Glutamatergic neuron (in vitro differentiated cells): ENCODE measurements at regions not wholly inside any gene's neighbourhood (a gene's known extent, or its start where the extent isn't known, plus 50 kb on each side); places are given as distances from the start of the nearest gene placed in this dataset.
"Not testable (repeated sequence)": the region's sequence is repeated elsewhere in the genome, so short reads cannot be mapped to it uniquely, and the experiment has no call there.

ENCODE experiments used
- DNase-seq: peaks from one replicate; pipeline ENCODE4 v3.0.0; 2022
- H3K27ac Mint-ChIP-seq: one replicate; pipeline ENCODE4 v1.8.0; 2020; ENCODE audit warnings: mild to moderate bottlenecking, mixed read lengths, inconsistent platforms; ENCODE audit not compliant: unreplicated experiment
- H3K27me3 Mint-ChIP-seq: one replicate; pipeline ENCODE4 v1.8.0; 2020; ENCODE audit warnings: mild to moderate bottlenecking, moderate library complexity, mixed read lengths, inconsistent platforms; ENCODE audit not compliant: unreplicated experiment
- H3K36me3 Mint-ChIP-seq: one replicate; pipeline ENCODE4 v1.8.0; 2020; ENCODE audit warnings: mild to moderate bottlenecking, mixed read lengths, inconsistent platforms; ENCODE audit not compliant: unreplicated experiment
- H3K4me1 Mint-ChIP-seq: one replicate; pipeline ENCODE4 v1.8.0; 2020; ENCODE audit warnings: mild to moderate bottlenecking, low read depth, mixed read lengths, inconsistent platforms; ENCODE audit not compliant: unreplicated experiment
- H3K4me3 Mint-ChIP-seq: one replicate; pipeline ENCODE4 v1.8.0; 2020; ENCODE audit warnings: mild to moderate bottlenecking, mixed read lengths, inconsistent platforms; ENCODE audit not compliant: unreplicated experiment
- H3K9me3 Mint-ChIP-seq: one replicate; pipeline ENCODE4 v1.8.0; 2020; ENCODE audit warnings: mild to moderate bottlenecking, moderate library complexity, mixed read lengths, inconsistent platforms; ENCODE audit not compliant: unreplicated experiment
- TF ChIP-seq, protein P1 (sequence below): fragments of 200-600 bp; sonication (generic); IDR thresholded peaks from one replicate; pipeline ENCODE4 v1.5.0; 2021; ENCODE audit not compliant: partially characterized antibody, unreplicated experiment

DNA sequence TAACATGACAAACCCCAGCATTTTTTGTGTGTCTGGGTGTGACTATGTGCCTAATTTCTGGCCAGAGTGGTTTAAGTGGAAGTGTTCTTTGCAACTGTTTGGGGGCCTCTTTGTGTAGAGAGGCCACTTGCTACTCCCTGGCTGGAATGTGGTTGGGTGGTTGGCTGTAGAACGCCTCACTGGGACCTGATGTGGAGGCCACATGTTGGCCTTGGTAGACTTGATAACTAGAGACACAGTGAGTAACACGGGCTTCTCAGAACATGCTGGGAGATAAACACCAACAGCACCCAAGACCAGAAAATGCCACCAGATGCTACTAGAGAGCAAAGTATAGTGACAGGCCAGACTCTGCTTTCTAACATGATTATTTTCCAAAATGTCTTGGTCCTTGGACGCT lies 111.2 kb upstream of the ZFP64 start:
- TF ChIP-seq, protein P1, sequence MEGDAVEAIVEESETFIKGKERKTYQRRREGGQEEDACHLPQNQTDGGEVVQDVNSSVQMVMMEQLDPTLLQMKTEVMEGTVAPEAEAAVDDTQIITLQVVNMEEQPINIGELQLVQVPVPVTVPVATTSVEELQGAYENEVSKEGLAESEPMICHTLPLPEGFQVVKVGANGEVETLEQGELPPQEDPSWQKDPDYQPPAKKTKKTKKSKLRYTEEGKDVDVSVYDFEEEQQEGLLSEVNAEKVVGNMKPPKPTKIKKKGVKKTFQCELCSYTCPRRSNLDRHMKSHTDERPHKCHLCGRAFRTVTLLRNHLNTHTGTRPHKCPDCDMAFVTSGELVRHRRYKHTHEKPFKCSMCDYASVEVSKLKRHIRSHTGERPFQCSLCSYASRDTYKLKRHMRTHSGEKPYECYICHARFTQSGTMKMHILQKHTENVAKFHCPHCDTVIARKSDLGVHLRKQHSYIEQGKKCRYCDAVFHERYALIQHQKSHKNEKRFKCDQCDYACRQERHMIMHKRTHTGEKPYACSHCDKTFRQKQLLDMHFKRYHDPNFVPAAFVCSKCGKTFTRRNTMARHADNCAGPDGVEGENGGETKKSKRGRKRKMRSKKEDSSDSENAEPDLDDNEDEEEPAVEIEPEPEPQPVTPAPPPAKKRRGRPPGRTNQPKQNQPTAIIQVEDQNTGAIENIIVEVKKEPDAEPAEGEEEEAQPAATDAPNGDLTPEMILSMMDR = no peak
- no peak for DNase-seq
- H3K4me3 Mint-ChIP-seq = no peak overlapping the region
- peak overlapping the region; percentile 69 for H3K27ac Mint-ChIP-seq
- no peaks in the 10 kb centered on the region for H3K27me3 Mint-ChIP-seq
- H3K4me1 Mint-ChIP-seq = peaks cover 15% of the 10 kb centered on the region
- H3K36me3 Mint-ChIP-seq = peaks cover 5% of the 10 kb centered on the region
- peaks cover 4% of the 10 kb centered on the region for H3K9me3 Mint-ChIP-seq

DNA sequence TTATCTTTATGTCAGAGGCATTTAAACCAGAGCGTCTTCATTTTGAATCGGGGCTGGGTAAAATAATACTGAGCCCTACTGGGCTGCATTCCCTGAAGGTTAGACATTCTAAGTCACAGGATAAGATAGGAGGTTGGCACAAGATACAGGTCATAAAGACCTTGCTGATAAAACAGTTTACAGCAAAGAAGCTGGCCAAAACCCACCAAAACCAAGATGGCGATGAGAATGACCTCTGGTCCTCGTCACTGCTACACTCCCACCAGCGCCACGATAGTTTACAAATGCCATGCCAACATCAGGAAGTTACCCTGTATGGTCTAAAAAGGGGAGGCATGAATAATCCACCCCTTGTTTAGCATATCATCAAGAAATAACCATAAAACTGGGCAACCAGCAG lies 110.5 kb upstream of the ZFP64 start:
- H3K36me3 Mint-ChIP-seq, DNase-seq, H3K4me3 Mint-ChIP-seq, H3K9me3 Mint-ChIP-seq, H3K27me3 Mint-ChIP-seq, H3K27ac Mint-ChIP-seq: not testable (repeated sequence)
- peaks cover 15% of the 10 kb centered on the region for H3K4me1 Mint-ChIP-seq

DNA sequence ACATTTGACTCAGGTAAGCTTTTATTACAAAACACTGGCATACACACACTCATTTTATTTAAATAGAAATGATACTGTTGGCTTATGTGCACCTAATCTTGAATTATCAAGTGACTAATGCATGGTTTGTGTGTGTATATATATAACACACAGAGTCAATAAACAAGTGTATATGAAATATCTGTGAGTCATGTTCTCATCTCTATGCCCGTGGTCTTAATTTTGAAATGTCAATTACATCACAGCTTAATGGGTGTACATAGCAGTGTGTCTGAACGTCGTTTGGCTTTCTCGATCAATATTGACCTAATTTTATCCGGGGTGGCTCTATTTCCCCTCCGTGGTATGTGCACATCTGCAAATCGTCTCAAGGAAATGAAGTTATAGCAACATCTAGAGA lies 104.0 kb upstream of the ZFP64 start:
- no peaks in the 10 kb centered on the region for H3K27me3 Mint-ChIP-seq
- no peak overlapping the region for H3K4me3 Mint-ChIP-seq
- DNase-seq = no peak
- H3K27ac Mint-ChIP-seq = no peak overlapping the region
- TF ChIP-seq, protein P1 = no peak
- H3K4me1 Mint-ChIP-seq = peaks cover 16% of the 10 kb centered on the region
- no peaks in the 10 kb centered on the region for H3K36me3 Mint-ChIP-seq
- peaks cover 3% of the 10 kb centered on the region for H3K9me3 Mint-ChIP-seq

DNA sequence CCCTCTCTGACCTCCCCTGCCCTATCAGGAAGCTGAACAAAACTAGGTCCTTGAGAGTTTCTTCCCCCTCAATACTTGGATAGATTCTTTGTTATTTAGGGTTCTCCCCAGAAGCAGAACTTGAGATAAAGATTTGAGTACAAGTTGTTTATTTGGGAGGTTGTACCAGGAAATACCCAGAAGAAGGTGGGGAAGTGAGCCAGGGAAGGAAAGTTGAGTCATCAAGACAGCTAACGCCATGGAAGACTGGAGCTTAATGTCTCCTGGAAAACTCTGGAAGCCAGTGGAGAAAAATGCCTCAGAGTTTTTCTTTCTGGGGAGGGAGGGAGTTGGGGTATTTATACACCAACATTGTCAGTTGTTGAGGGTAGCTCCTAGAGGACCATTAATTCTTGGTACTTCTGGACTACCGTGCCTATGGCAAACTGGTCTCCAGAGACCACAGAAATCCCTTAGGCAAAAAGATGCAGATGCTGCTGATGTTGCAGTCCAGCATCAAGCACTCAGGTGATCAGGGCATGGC lies 102.6 kb upstream of the ZFP64 start:
- Mint-ChIP-seq H3K4me3 (no peak overlapping the region), H3K36me3 (no peaks in the 10 kb centered on the region), H3K9me3 (peaks cover 3% of the 10 kb centered on the region), H3K4me1 (peaks cover 18% of the 10 kb centered on the region), H3K27me3 (no peaks in the 10 kb centered on the region), H3K27ac (no peak overlapping the region)
- DNase-seq = no peak
- TF ChIP-seq, protein P1 = no peak

DNA sequence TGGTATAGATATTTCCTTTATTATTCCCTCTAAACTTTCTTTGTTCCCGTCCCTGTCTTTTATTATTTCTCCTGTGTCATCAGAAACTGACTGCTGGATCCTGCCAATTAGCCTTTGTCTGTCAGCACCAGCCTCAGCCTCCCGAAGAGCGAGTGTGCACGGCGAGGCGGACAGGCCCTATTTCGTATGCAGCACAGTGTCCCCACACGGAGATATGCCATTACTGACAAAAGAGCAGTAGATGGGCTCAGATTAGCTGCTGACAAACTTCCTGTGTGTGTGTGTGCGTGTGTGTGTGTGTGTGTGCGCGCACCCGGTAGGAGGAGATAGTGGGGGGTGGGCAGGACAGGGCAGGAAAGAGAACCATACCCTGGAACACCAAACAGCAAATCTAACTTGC lies 99.5 kb upstream of the ZFP64 start:
- Mint-ChIP-seq H3K4me1 (peaks cover 12% of the 10 kb centered on the region), H3K4me3 (no peak overlapping the region)

More for the DNA sequence above, 99.5 kb upstream of the ZFP64 start:
- peak; percentile 34 for DNase-seq
- Mint-ChIP-seq H3K27me3 (no peaks in the 10 kb centered on the region), H3K36me3 (no peaks in the 10 kb centered on the region), H3K27ac (peak overlapping the region; percentile 46), H3K9me3 (peaks cover 4% of the 10 kb centered on the region)
- TF ChIP-seq, protein P1 = no peak
